GM12891 (cell line): ENCODE measurements at regions not wholly inside any gene's neighbourhood (a gene's known extent, or its start where the extent isn't known, plus 50 kb on each side); places are given as distances from the start of the nearest gene placed in this dataset.

Source experiments
- PAX5 ChIP-seq: IDR thresholded peaks from 2 replicates; pipeline ENCODE4 v1.6.1; 2011; ENCODE audit warnings: low read length, moderate library complexity, mild to moderate bottlenecking; ENCODE audit not compliant: insufficient read depth, severe bottlenecking
- POLR2A ChIP-seq: IDR thresholded peaks from 2 replicates; pipeline ENCODE4 v1.6.1; 2011; ENCODE audit warnings: low read depth, low read length, control low read depth
- POLR2AphosphoS5 ChIP-seq: IDR thresholded peaks from 2 replicates; pipeline ENCODE4 v1.6.1; 2011; ENCODE audit warnings: low read depth, low read length, control low read depth
- POU2F2 ChIP-seq: IDR thresholded peaks from 2 replicates; pipeline ENCODE4 v1.6.1; 2011; ENCODE audit warnings: low read depth, mild to moderate bottlenecking, control low read depth, low read length, moderate library complexity
- TAF1 ChIP-seq: IDR thresholded peaks from 2 replicates; pipeline ENCODE4 v1.6.1; 2011; ENCODE audit warnings: low read depth, low read length, control low read depth

- TF ChIP-seq POLR2A (no peak), POLR2AphosphoS5 (no peak), TAF1 (no peak), POU2F2 (no peak), PAX5 (no peak)
These were observed 73.5 kb upstream of the VCAM1 start for GRCh38 chr1:100646001-100646400.
